SK-N-SH (cell line): ENCODE measurements at regions not wholly inside any gene's neighbourhood (a gene's known extent, or its start where the extent isn't known, plus 50 kb on each side); places are given as distances from the start of the nearest gene placed in this dataset.

ENCODE experiments used
- CTCF ChIP-seq: fragments of 200-600 bp; sonication (generic); IDR thresholded peaks from 2 replicates; pipeline ENCODE4 v1.6.1; 2017; ENCODE audit warnings: antibody characterized with exemption, mild to moderate bottlenecking, moderate library complexity
- EZH2phosphoT487 ChIP-seq: fragments of 200-600 bp; sonication (generic); IDR thresholded peaks from 2 replicates; pipeline ENCODE4 v1.6.1; 2017; ENCODE audit warnings: low read depth, mixed run types, mild to moderate bottlenecking, antibody characterized with exemption, moderate library complexity, borderline replicate concordance
- GATA2 ChIP-seq: sonication (generic); formaldehyde crosslinking; IDR thresholded peaks from 2 replicates; pipeline ENCODE4 v1.5.0; 2020; ENCODE audit warnings: mild to moderate bottlenecking, missing genetic modification reagents

GRCh38 chr2:122078451-122078850, 323.0 kb downstream of the TSN start:
- TF ChIP-seq GATA2 (CRISPR knock-in tag) (no peak), EZH2phosphoT487 (no peak), CTCF (no peak)
